HG03565 (cell line): ENCODE measurements at regions not wholly inside any gene's neighbourhood (a gene's known extent, or its start where the extent isn't known, plus 50 kb on each side); places are given as distances from the start of the nearest gene placed in this dataset.
"Not testable (repeated sequence)": the region's sequence is repeated elsewhere in the genome, so short reads cannot be mapped to it uniquely, and the experiment has no call there.

Source experiments
- ATAC-seq: cut with Tn5 transposase; IDR thresholded peaks from one replicate; pipeline ENCODE4 v1.9.1; 2021; ENCODE audit warnings: mild to moderate bottlenecking, moderate library complexity; ENCODE audit not compliant: unreplicated experiment

DNA sequence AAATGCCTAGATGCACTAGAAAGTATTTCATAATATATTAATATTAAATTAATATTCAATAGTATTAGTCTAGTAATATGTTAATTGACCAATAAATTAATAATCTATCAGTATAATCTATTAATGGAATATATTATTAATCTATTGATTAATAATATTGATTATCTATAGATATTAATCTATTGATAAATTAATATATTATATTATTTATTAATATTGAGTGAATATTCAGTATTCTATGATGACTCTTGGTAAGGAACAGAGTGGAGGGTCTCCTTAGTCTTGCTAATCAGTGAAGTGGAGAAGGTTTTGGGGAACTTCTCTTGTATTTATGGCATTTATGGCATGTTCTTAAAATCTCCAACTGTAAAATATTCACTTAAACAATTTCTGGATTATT, 679.3 kb upstream of the FLRT2 start:
- no peak for ATAC-seq

DNA sequence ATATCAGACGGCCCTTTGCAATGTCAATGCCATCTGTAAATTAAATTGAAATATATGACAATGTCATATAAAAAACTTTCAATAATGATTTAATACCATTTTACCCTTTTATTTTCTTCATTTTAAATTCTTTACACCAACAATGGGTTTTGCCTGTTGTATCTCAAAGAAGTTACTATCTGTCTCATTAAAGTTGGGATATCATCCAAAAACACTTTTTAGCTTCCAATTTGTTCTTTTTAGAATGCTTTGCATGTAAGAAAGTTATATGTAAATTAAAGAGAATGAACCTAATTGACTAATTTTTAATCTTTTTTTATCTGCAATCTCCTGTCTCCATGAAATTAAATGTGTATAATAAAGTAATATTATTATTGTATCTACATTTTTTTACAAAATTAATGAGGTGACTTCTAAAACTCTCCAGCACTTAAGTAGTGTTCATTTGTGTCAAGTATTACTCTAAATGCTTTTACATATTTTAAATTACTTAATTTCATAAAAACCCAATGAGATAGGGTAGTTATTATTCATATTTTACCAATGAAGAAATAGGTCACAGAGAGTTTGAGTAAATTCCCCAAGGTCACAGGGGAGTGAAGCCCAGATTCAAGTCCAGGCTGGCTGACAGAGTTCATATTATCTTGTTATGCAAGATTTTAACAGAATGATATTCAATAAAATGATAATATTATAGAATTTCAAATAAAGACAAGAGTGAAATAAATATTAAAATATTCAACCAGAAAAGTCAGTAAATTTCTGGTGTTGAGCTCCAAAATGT, 673.0 kb upstream of the FLRT2 start:
- no peak for ATAC-seq

DNA sequence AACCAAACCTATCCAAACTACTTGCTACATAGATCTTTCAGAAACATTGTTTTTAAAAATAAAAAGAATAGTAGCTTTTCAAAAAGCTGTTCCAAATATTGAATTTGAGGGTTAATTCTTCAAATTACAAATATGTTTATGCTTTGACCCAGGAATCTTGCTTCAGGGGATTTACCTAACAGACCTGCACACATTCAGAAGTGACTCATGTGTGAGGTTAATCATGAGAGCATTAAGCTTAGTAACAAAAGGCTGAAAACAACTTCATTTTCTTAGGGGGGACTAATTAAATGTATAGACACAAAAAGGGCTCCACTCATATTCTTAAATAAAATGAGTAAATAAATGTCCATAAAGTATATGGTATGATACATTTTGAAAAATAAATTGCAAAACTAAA, 672.4 kb upstream of the FLRT2 start:
- no peak for ATAC-seq

DNA sequence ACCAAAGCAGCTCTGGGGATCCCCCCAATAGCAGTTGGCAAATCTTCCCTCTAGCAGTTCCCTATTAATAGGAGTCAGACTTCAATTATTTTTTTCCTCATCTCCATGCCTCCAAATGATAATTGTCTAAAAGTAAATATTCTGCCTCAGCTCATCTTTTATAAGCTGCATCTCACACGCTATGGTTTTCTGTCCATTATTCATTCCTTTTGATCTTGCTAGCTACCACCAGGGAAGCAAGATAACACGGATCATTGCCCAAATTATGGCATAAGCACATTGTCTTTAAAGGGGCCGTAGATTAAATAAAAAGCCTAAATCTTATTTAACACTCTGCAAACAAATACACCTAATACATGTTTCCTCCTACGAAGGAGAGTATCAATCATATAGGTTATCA, 670.8 kb upstream of the FLRT2 start:
- no peak for ATAC-seq

DNA sequence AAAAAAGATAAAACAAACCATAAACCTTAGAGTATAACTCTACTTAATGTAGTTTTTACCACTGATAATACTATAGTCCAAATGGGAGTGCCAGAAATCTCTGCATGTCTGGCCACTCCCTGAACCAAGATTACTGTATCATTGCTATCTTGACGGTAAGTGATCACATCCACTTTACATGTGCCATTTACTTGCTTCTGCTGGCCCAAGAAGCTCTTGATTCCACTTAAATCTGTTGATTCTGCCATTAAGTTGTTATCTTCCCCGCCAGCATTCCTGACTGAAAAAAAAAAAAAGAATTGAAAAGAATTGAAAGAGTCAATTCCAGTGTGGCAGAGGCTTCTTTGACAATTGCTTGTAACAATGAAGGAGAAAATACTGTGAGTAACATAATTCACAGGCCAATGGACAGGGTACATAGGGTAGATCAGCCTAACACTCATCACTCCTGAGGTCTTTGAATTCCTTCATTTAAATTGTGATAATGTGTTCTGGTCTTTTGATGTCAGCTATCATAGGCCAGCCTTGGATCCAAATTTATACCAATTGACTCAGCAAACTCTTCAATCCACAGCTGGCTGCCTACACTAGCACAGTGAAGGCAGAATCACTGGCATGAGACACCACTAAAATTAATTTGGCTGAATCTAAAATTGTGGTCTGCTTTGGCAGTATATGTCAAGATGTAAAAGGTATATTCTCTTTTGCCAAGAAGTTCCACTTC, 665.2 kb upstream of the FLRT2 start:
- no peak for ATAC-seq

DNA sequence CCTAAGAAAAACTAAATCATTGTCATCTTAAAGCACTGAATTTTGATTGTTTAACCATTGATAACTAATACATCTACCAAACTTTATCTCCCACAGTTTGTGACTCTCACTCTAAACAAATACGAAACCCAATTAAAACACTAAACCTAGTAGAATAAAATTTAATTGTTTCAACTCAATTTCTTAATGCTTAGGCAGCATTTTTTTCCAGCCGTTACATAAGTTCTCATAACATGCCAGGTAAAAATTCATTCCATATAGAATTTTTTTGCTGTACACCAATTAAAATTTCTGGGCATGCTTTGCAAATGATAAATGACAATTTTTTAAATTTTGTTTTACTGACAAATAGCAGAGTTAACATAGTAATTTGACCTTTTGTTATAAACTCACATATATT, 658.2 kb upstream of the FLRT2 start:
- ATAC-seq, result no peak

DNA sequence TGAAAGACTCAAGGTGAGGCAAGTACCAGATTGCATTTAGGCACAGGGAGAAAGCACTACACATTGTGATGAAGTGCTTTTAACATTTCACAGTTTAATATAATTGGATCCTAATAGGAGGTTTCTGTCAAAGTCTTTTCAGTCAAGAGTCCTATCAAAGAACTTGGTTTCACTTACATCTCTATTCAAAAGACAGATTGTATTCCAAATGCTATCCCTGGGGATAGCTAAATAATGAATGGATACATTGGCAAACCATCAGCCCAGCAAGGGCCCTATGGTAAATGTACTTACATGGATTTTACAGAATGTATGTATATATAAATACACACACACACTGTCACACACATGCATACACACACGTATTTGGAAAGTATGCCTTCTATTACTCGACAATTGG, 655.5 kb upstream of the FLRT2 start:
- no peak for ATAC-seq

DNA sequence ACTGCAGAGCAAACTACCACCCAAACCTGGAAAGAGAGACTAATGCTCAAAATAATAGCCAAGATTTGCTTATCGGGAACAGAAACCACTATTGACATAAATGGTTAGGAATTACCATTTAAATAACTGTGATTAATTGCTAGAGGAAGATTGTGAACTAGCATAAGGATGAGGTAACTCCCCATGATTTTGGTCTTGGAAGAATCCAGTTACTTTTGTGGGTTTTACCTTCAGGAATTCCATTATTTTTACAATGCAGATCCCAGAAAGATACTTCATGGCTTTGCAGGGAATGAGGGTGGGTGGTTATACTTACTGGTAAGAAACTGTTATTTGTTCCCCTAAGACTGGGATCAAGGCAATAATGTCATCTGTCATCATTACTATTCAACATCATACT, 652.9 kb upstream of the FLRT2 start:
- no peak for ATAC-seq

DNA sequence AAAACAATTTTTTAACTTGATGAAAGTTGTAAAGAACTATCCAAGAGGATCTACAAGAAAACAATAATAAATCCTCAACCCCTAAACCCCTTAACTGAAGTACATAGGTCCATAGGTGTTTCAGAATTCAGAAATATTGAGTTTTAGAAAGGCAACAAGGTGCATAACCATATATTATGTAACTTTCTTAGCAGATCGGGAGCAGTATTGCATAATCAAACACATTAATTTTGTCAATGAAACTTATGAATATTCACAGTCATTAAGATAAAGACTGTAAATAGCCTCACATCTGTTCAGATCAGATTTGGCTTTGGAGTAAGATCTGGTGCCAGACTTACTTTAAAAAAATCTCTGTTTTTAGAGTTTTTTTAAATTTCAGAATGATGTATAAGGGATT, 647.1 kb upstream of the FLRT2 start:
- ATAC-seq, result no peak

DNA sequence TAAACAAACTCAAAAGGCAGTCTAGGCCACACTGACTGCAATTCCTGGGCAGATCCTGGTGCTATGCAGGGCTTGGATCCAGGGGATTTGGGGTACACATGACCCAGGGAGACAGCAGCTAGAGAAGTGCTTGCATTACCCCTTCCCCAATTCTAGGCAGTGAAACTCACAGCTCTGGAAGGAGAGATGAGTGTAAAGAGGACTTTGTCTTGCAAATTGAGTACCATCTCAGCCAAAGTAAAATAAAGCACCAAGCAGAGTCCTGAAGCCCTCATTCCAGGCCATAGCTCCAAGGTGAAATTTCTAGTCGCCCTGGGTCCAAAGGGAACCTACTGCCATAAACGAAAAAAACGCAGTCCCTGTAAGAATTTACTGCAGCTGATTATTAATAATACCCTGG, 644.9 kb upstream of the FLRT2 start:
- ATAC-seq, result no peak

DNA sequence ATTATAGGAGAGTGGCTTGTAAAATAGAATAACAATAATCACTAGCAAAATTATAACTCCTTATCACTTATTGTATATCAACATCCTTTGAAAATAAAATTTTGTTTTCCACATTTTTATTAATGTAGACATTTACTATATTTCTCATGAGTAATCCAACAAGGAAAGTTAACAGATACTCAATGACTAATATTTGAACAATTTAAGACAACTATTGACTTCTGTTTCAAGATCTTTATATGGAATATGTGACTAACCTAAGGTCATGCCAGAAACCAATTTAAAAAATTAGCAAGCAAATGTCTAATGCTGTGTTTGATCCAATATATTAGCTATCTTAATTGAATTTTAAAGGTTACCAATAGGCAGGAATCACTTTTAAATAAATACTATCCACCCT, 638.5 kb upstream of the FLRT2 start:
- no peak for ATAC-seq

DNA sequence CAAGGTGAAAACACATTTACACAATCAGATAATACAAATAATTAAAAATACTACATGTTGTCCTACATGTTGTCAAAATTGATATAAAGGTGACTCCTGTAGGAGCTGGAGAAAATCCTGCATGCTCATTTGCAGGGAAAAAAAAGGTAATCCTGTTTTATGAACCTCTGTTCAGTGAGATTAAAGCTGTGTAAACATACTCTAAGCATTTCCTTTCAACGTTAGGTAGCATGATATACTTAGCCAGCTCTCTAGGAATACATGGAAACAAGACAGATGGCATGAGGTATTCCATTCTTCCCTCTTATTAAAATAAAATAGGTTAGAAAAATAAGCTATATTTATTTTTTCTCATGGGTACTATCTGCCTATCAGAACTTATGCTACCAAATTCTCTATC, 635.7 kb upstream of the FLRT2 start:
- ATAC-seq, result no peak

DNA sequence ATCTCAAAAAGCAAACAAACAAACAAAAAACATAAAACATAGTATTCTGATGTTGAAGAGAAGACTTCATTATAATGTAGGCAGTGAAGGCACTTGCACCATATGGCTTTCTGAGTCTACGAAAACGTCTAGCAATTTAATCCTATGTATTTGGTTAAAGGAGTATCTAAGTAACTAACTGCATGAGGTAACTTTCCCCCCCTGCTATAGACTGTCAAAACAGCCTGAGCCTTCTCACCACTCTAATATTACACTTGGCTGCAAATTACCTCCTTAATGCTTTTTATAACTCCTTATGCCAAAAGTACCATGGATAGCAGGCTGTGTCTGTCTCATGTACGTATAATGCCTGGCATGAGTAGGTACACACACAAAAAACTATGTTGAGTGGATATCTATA, 607.6 kb upstream of the FLRT2 start:
- no peak for ATAC-seq

DNA sequence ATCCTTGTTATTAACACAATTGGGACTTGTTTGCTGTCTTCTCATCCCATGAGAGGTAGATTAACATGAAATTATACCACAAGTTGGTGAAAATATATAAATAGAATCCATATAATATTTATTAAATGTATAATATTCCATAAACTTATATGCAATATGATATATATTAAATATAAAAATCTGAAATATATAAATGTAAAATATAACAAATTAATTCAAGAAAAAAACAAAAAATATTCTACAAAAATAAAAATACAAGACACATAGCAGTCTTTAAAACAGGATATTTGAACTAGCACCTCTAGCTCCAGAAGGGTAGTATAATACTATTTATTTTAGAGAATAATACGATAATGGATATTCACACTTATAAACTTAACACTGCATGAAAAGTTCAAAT, 603.3 kb upstream of the FLRT2 start:
- ATAC-seq, result no peak

DNA sequence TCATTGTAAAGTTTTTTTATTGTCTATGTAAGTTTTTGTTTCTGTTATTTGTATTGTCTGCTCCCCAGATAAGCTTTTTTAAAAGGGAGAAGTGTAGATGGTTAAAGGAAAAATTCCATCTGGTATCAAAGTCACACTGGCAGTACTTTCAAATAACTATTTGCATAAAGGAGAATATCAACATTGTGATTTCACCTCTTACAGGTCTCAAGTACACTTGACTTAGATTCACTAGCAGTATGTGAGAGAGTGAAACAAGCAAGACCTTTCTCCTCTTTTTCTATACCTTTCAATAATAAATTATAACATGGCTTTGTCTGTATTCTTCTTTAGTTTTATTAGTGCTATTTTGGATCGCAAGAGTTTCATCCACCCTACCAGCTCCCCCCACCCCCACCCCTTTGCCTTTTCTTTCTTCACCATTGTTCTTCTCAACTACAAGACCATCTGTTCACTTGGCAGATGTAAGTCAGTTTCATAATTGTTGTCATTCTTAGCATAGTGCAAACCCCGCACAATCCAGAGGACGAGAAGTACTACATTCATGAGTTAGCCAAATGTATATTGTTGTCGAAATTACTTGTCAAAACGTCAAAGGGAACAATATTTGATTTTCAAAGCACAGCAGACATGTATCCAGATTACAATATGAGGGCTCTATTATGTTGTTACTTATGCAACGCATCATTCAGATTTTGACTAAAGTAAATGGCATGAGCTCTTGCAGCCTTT, 602.7 kb upstream of the FLRT2 start:
- ATAC-seq, result no peak

DNA sequence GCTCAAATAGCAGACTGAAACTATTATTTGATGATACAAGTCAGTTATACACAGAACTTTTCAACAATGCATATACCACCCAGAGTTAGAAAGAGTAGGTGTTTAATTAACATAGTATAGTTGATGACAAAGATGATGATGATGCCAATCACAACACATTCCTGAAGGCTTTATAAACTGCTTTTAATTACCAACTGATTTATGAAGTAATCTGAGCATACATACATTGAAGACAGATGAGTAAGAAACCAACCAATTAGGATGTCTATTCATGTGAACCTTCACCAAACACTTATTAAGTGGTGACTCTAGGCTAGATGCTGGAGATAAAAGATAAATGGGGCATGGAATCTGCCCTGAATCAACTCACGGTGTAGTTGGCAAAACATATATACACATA, 600.9 kb upstream of the FLRT2 start:
- ATAC-seq, result no peak

DNA sequence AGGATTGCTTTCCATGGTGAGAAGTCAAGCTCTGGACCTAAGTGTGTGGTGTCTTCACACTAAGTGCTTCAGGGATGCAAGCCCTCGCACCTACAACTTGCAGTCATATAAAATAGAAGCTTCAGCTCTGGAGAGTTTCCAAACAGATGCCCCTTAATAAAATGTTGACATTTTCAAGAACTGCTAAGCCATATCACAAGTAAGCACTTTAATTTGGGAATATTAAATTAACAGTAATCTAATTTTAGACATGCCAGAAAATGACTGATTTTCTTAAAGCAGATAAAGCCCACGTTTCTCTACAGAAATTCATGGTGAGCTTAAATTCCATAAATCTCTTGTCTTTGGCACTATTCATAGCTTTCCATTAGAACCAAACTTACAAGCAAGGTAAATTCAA, 600.1 kb upstream of the FLRT2 start:
- ATAC-seq, result no peak

DNA sequence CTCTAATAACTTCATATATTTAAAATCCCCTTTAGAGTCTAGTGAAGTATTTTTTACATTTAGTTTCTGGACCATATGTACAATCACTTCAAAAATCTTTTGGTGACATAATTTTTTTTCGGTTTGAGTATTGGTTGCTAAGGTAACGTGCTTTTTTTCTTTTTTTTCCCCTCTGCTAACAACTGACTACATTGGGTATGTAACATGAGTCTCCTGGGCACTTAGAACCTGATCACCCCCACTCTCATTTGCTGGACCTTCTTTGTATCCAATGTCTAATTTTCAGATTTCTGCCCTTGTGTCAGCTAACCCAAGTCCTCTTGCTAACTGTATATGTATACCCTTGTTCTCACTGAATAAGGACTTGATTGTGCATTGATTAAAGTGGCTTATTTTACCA, 592.9 kb upstream of the FLRT2 start:
- ATAC-seq, result no peak

DNA sequence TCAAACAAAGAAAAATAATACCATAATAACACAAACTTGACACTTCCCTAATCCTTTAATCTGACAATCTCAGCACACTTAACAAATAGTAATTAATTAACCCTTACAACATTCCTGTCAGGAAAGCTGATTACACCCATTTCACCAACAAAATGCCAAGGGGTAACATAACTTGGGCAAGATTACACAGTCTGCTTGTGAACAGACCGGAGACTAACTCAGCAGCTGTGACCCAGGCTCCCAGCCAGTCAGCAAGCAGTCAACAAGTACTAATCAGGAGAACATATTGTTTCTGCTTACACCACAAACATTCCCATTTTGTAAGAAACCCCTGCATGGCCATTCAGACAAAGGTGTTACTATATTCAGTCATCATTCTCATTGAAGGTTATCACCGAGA, 592.5 kb upstream of the FLRT2 start:
- ATAC-seq, result no peak

DNA sequence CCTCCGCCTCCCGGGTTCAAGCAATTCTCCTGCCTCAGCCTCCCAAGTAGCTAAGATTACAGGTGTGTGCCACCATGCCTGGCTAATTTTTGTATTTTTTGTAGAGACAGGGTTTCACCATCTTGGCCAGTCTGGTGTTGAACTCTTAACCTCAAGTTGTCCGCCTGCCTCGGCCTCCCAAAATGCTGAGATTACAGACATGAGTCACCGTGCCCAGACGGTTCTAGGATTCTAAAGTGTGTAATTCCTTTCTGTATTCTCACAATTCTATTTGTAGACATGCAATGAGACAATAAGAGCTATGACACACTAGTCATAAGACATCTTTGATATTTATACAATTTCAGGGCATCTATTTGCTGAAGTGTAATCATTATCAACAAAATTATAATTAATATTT, 585.0 kb upstream of the FLRT2 start:
- not testable (repeated sequence) for ATAC-seq

DNA sequence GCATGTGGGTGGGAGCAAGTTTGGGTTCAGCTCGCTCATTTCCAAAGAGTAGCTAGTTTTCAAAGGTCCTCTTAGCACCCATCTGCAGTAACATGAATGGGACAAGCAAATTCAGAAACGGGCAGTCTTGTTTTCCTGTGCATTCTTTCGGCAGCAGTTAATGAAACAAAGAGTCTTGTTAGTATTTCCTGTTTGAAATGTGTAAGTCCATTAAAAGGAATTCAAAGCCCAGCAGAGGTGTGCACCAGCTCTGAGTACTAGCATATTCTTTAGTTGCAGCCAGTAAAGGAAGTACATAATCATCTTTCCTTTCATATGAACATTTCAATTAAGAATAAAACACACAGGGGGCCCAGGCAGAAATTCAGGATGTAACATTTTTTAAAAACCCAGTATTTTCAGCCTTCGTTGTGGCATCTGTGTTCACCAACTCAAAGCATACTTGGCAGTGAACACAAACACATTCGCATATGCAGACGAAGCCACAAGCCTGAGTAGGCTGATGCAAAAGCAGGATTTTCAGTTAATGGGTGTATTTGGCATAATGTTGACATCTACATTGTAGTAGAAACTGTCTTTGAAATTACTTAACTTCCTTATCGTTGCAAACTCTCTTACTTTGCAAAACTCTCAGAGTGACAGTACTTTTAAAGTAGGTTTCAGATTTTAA, 570.0 kb upstream of the FLRT2 start:
- no peak for ATAC-seq

DNA sequence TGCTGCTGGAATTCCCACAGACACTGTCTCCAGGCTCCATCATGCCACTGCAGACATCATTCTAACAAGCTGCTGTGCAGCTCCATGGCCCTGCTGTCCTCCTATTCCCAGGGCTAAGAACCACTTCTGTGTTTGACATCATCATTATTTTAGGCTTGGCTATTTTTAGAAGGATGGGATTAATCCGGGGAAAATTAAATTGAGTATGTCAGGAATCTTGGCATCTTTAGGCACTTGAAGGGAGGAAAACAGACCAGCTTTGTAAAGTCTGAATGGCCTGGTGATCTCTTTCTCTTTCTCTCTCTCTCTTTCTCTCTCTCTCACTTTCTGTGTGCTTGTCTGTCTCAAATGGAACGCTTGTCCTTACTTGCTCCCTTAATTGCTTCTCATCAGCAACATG, 568.3 kb upstream of the FLRT2 start:
- no peak for ATAC-seq
